Endothelial cell of umbilical vein (primary cell): ENCODE measurements at regions not wholly inside any gene's neighbourhood (a gene's known extent, or its start where the extent isn't known, plus 50 kb on each side); places are given as distances from the start of the nearest gene placed in this dataset.

Experiments used
- POLR2AphosphoS5 ChIP-seq: IDR thresholded peaks from 2 replicates; pipeline ENCODE4 v1.6.1; 2012; ENCODE audit warnings: low read depth, mild to moderate bottlenecking, control low read depth, low read length, moderate library complexity; ENCODE audit not compliant: insufficient read depth
- TF ChIP-seq, protein P1 (sequence below), 2 donors: IDR thresholded peaks; 1 replicate in 1 of 2; 2 replicates in 1 of 2; pipeline ENCODE4 v1.5.1; 2011; ENCODE audit warnings: low read length in 2 of 2, mild to moderate bottlenecking in 2 of 2, moderate library complexity in 2 of 2, control low read depth in 1 of 2, inconsistent platforms in 1 of 2, low read depth in 1 of 2; ENCODE audit not compliant: insufficient read depth in 1 of 2; ENCODE audit errors: extremely low read depth in 1 of 2
- TF ChIP-seq, protein P2 (sequence below): IDR thresholded peaks from 2 replicates; pipeline ENCODE4 v1.6.1; 2011; ENCODE audit not compliant: insufficient read depth, insufficient read length

DNA sequence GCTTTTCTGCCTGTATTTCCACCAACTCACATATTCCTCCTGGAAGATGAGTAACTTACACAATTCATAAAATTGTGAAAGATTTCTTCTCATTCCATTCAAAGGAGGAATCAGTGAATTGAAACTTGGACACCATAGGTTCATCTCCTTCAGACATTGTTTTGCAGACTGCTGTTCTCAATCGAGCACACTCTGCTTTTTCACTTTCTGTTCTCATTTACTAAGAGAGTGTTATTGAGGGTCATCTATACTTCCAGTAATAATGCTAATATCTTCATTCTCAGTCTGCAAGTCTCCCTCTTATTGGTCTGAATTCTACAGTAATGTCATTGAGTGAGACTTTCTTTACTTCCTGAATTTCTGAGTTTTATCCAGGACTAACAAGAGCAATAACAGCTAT, 67.5 kb upstream of the FUT9 start:
- TF ChIP-seq, protein P1, sequence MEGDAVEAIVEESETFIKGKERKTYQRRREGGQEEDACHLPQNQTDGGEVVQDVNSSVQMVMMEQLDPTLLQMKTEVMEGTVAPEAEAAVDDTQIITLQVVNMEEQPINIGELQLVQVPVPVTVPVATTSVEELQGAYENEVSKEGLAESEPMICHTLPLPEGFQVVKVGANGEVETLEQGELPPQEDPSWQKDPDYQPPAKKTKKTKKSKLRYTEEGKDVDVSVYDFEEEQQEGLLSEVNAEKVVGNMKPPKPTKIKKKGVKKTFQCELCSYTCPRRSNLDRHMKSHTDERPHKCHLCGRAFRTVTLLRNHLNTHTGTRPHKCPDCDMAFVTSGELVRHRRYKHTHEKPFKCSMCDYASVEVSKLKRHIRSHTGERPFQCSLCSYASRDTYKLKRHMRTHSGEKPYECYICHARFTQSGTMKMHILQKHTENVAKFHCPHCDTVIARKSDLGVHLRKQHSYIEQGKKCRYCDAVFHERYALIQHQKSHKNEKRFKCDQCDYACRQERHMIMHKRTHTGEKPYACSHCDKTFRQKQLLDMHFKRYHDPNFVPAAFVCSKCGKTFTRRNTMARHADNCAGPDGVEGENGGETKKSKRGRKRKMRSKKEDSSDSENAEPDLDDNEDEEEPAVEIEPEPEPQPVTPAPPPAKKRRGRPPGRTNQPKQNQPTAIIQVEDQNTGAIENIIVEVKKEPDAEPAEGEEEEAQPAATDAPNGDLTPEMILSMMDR (IDR thresholded peaks at IDR 0.05; ENCODE audit: extremely low read depth in 1 of 2, insufficient read depth in 1 of 2, low read depth in 1 of 2, low read length in 2 of 2), result no peak
- TF ChIP-seq, protein P2, sequence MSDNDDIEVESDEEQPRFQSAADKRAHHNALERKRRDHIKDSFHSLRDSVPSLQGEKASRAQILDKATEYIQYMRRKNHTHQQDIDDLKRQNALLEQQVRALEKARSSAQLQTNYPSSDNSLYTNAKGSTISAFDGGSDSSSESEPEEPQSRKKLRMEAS, result no peak
- TF ChIP-seq POLR2AphosphoS5, result no peak
